ENCODE measurements at regions not wholly inside any gene's neighbourhood (a gene's known extent, or its start where the extent isn't known, plus 50 kb on each side); places are given as distances from the start of the nearest gene placed in this dataset.

DNA sequence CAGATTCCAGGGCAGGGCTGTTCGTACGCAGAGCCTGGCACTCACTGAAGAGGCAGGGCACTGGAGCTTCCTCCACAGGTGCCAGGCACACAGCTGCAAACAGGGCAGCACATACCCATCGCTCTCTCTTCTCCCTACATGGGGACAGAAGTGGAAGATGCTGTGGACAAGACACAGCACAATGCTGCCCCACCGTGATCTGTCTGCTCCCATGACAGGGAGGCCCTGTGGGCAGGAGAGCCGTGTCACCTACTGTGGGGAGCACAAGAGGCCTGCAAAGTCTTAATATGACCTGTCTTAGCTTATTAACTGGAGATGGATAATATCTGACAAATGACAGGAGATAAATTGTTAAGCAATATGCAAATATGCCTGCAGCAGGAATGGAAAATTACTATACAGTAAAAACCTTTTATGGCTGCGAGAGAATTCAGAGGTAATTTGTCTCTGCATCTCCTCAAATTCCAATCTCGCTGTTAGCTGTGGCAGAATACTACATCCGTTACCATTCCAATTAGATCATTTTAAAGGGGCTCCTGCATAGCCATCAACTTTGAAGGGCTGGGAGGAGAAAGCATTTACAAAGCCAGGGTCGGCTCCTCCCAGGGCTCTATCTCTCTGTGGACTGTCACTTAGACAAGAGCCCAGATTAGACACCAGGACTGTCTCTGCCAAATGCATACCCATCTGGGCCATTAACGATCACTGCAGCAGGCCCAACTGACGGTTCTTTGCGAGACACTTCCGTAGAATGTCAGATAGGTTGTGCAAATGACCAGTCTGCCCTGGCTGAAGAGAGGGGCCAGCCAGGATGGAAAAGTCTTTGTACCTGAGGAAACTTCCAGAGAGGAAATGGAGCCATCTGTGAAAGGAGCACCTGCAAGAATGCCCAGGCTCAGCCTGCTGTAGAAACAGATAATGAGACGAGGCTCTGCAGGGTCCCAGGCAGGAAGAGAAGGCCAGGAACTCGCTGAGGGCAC lies 90.7 kb upstream of the FSTL4 start:
- TF ChIP-seq SP1 (IDR thresholded peaks at IDR 0.05) (no peak), FOXA1 (IDR thresholded peaks at IDR 0.05) (no peak), LEF1 (IDR thresholded peaks at IDR 0.05; ENCODE audit: borderline replicate concordance) (no peak), ARNT (IDR thresholded peaks at IDR 0.05) (no peak), ZNF384 (IDR thresholded peaks at IDR 0.05) (no peak), TARDBP (IDR thresholded peaks at IDR 0.05) (no peak), FOXM1 (IDR thresholded peaks at IDR 0.05; ENCODE audit: borderline replicate concordance) (no peak), FOXK2 (IDR thresholded peaks at IDR 0.05) (no peak), L3MBTL2 (conservative IDR thresholded peaks at IDR 0.05) (no peak), SUZ12 (IDR thresholded peaks at IDR 0.05) (no peak)

All from HEK293T (cell line).